ENCODE measurements at regions not wholly inside any gene's neighbourhood (a gene's known extent, or its start where the extent isn't known, plus 50 kb on each side); places are given as distances from the start of the nearest gene placed in this dataset.
"Not testable (repeated sequence)": the region's sequence is repeated elsewhere in the genome, so short reads cannot be mapped to it uniquely, and the experiment has no call there.

DNA sequence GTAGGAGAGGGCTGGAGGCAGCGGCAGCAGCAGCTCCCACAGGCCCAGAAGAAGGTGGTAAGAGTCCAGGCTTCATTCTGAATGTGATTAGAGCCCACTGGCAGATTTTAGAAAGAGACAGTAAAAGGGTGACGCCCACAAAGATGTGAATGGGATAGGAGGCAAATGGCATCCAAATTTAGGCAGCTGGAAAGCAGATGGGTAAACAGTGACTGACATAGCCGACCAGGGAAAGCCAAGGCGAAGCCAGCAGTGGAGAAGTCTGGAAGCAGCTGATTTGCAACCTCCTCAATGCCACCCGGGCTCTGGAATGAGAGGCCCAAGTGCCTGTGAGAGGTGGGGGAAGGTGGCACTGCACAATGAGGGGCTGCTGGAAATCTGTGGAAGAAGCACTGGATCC is 103.3 kb downstream of the C5orf15 start:
- no peak overlapping the region for H3K27ac ChIP-seq
- TF ChIP-seq, protein P1, sequence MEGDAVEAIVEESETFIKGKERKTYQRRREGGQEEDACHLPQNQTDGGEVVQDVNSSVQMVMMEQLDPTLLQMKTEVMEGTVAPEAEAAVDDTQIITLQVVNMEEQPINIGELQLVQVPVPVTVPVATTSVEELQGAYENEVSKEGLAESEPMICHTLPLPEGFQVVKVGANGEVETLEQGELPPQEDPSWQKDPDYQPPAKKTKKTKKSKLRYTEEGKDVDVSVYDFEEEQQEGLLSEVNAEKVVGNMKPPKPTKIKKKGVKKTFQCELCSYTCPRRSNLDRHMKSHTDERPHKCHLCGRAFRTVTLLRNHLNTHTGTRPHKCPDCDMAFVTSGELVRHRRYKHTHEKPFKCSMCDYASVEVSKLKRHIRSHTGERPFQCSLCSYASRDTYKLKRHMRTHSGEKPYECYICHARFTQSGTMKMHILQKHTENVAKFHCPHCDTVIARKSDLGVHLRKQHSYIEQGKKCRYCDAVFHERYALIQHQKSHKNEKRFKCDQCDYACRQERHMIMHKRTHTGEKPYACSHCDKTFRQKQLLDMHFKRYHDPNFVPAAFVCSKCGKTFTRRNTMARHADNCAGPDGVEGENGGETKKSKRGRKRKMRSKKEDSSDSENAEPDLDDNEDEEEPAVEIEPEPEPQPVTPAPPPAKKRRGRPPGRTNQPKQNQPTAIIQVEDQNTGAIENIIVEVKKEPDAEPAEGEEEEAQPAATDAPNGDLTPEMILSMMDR (conservative IDR thresholded peaks at IDR 0.05) = no peak

DNA sequence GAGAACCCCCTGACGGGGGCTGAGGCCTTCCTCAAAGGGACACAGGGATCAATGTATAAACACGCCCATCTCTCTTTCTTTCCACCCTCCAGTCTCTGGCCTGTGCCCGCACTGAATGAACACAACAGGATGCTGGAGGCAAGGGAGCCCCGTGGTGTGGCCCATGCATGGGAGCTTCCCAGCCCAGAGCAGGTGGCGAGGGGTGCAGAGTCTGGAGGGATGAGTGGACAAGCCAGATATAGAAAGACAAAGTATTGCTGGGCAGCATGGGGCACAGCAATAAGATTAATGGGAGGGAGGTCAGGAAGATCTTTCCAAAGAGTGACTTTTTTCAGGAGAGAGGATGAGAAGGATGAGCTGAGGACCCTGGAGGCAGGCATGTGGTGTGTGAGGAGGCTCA is 103.7 kb downstream of the C5orf15 start:
- H3K27ac ChIP-seq = no peak overlapping the region
- TF ChIP-seq, protein P1 (conservative IDR thresholded peaks at IDR 0.05) = no peak

DNA sequence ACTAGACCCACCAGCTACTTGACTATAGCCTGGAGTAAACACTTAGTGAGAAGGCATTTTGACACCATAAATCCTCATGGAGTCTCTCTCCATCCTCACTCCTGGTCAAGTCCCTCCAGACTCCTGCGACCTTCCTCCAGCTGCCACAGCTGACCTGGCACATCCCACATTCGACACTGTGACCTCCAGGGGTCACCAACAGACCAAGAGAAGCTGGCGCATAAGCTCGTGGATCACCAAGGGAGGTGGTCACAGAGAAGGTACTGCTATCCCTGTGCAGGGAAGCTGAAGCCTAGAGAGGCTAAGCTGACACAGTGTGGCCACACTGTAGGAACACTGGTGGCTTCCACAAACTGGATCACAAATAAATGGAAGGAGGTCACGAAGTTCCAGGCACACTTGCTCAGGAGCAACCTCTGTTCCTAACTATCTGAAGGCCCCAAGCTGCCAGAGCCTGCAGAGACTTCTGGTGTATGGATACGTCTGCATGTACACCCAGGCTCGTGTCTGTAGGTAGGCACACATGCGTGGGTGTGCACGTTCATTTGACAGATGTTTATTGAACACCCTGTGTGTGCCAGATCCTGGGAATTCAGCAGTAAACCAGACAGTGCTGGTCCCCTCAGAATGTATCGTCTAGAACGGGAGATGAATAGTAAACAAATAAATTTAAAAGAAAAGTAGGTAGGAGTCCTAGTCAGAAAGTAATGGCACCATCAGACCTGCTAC is 104.4 kb downstream of the C5orf15 start:
- TF ChIP-seq, protein P1 (conservative IDR thresholded peaks at IDR 0.05) = no peak
- no peak overlapping the region for H3K27ac ChIP-seq

DNA sequence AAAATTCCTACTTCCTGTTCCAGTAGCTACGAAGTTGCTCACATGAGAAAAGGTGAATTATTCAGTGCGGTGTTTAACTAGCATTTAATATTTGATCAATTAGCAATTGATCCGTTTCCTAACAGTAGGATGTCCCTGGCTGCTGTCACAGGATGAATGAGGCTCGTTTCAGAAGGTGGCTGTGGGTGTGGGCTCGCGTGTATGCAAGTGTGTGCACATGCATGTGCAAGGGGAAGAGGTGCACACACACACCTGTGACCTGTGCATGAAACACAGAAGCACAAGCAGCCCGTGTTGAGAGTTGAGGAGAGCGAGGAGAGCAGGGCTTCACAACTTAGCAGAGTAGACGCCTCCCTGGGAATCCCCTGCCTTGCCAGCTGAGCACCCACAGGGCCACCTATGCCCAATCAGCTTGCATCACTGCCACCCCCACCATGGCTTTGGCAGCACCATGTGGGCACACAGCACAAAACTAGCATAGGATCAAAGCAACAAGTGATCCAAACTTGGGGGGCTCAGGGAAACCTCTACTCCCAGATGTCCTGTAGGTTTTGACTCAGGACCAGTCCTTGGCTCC is 107.2 kb downstream of the C5orf15 start:
- H3K27ac ChIP-seq = no peak overlapping the region
- TF ChIP-seq, protein P1 (conservative IDR thresholded peaks at IDR 0.05) = no peak

DNA sequence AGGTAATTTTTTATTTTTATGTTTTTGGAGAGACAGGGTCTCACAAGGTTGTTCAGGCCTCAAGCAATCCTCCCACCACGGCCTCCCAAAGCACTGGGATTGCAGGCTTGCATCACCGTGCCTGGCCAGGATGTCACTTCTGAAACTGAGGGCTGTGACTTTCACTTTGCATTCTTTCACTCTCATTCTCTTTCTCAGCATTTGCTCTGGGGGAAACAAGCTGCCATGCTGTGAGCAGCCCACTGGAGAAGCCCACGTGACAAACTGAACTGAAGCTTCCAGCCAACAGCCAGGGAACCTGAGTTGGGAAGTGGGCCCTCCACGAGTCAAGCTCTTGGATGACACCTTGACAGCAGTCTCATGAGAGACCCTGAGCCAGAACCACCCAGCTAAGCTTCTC is 109.4 kb downstream of the C5orf15 start:
- TF ChIP-seq, protein P1 (conservative IDR thresholded peaks at IDR 0.05) = no peak
- H3K27ac ChIP-seq = no peak overlapping the region

DNA sequence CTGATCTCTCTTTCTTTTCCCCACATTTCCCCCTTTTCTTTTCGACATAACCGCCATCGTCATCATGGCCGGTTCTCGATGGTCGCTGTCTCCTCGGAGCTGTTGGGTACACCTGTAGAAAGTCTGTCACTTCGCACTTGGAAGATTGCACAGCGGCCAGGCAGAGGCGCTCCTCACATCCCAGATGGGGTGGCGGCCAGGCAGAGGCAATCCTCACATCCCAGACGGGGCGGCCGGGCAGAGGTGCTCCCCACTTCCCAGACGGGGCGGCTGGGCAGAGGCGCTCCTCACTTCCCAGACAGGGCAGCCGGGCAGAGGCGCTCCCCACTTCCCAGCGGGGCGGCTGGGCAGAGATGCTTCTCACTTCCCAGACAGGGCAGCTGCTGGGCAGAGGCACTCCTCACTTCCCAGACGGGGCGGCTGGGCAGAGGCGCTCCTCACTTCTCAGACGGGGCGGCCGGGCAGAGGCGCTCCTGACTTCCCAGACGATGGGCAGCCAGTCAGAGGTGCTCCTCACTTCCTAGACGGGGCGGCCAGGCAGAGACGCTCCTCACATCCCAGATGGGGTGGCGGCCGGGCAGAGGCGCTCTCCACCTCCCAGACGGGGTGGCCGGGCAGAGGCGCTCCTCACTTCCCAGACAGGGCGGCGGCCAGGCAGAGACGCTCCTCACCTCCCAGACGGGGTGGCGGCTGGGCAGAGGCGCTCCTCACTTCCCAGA is 110.7 kb downstream of the C5orf15 start:
- H3K27ac ChIP-seq = not testable (repeated sequence)

DNA sequence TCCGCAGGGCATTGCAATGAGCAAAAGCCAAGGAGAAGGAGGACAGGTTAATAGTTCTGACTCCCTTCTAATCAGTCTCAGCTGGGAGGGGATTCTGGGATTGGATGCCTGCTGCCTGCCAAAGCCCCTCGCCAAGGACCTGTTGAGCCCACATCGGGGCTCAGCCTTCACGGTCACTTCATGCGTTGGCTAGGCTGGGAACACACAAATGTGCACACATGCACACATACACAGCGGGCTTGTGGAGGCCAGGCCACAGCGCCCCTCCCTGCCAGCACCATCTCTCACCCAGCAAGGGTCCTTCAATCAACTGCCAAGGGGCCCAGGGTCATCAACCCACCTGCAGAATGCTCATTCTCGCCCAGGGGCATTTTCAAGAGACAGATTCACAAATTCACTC is 113.9 kb downstream of the C5orf15 start:
- TF ChIP-seq, protein P1 (conservative IDR thresholded peaks at IDR 0.05) = no peak
- H3K27ac ChIP-seq = no peak overlapping the region

Data from VCaP (cell line).